HepG2 (cell line): ENCODE measurements at regions not wholly inside any gene's neighbourhood (a gene's known extent, or its start where the extent isn't known, plus 50 kb on each side); places are given as distances from the start of the nearest gene placed in this dataset.
A peak's percentile ranks its signal among the peaks of the same experiment; 100 is the strongest.

Experiments used
- ATAC-seq: fragments of 200-7000 bp; cut with Tn5 transposase; 3 replicates; pipeline ENCODE4 v1.9.1; 2020; ENCODE audit warnings: mild to moderate bottlenecking, moderate library complexity
- BruUV-seq: library from RNA; stranded (reverse); fragments of 400-500 nt; replicated peaks from 2 replicates; lab custom pipeline; 2021; lab: Mats Ljungman, UMichigan
- CTCF ChIA-PET: fragments of 300-600 bp; formaldehyde crosslinking; extraction: SDS; loops from one replicate; lab custom pipeline; 2021; ENCODE audit warnings: low total read pairs, inconsistent platforms, low intra/inter-chr PET ratio; lab: Yijun Ruan, JAX
- POLR2A ChIA-PET: fragments of 350-600 bp; sonication (Branson Sonifier 250); formaldehyde crosslinking; loops from one replicate; lab custom pipeline; 2020; ENCODE audit warnings: antibody characterized with exemption, inconsistent platforms; lab: Yijun Ruan, JAX
- DNase-seq: peaks from one replicate; pipeline ENCODE4 v3.0.0-alpha.2; 2015; ENCODE audit warnings: low spot score
- FAIRE-seq: peaks from 3 replicates; lab custom pipeline; 2011; peaks lifted over from hg19 to GRCh38; lab: Jason Lieb, UNC
- H2AFZ ChIP-seq: one replicate; pipeline ENCODE4 v1.6.1; 2011; ENCODE audit warnings: low read length, inconsistent platforms
- H3K27ac ChIP-seq: fragments of 300-600 bp; 3 replicates; pipeline ENCODE4 v1.8.0; 2011; ENCODE audit warnings: mixed run types, mild to moderate bottlenecking, mixed read lengths, low read length, inconsistent platforms; ENCODE audit not compliant: insufficient read depth; ENCODE audit errors: extremely low read length
- H3K27me3 ChIP-seq, 2 experiments: fragments of 200-600 bp in 1 of 2; 2 replicates in 1 of 2; 3 replicates in 1 of 2; pipeline versions ENCODE4 v1.6.0 to v1.8.0; 2011; ENCODE audit warnings: low read length in 2 of 2, mild to moderate bottlenecking in 2 of 2, moderate library complexity in 2 of 2, inconsistent platforms in 1 of 2; ENCODE audit not compliant: insufficient read depth in 2 of 2, control insufficient read depth in 1 of 2
- H3K36me3 ChIP-seq, 2 experiments: fragments of 200-600 bp in 1 of 2; replicated peaks in 1 of 2; 2 replicates in 1 of 2; 3 replicates in 1 of 2; pipeline versions ENCODE4 v1.5.1 to v1.8.0; 2011; ENCODE audit warnings: low read length in 2 of 2, inconsistent platforms in 1 of 2; ENCODE audit not compliant: insufficient read depth in 2 of 2, control insufficient read depth in 1 of 2
- H3K4me1 ChIP-seq: 2 replicates; pipeline ENCODE4 v1.5.1; 2012; ENCODE audit warnings: low read length, inconsistent platforms; ENCODE audit not compliant: insufficient read depth
- H3K4me2 ChIP-seq: 2 replicates; pipeline ENCODE4 v1.6.0; 2011; ENCODE audit warnings: low read depth, low read length, inconsistent platforms
- H3K4me3 ChIP-seq, 3 experiments: fragments of 200-600 bp in 1 of 3; sonication (generic), shearing (Covaris generic) in 1 of 3; replicated peaks in 1 of 3; 2 replicates each; pipeline ENCODE4 v1.5.1; 2011 to 2016; ENCODE audit warnings: low read length in 3 of 3, inconsistent platforms in 2 of 3, low read depth in 2 of 3, mild to moderate bottlenecking in 2 of 3, control low read depth in 1 of 3, mixed read lengths in 1 of 3; ENCODE audit not compliant: insufficient read depth in 1 of 3
- H3K79me2 ChIP-seq: one replicate; pipeline ENCODE4 v1.6.1; 2011; ENCODE audit warnings: low read length, inconsistent platforms; ENCODE audit not compliant: insufficient read depth
- H3K9ac ChIP-seq: 2 replicates; pipeline ENCODE4 v1.6.0; 2011; ENCODE audit warnings: mild to moderate bottlenecking, low read depth, low read length, inconsistent platforms; ENCODE audit not compliant: insufficient read depth
- H3K9me3 ChIP-seq: 2 replicates; pipeline ENCODE4 v1.5.1; 2012; ENCODE audit warnings: mild to moderate bottlenecking, low read length
- H4K20me1 ChIP-seq: 2 replicates; pipeline ENCODE4 v1.6.0; 2011; ENCODE audit warnings: inconsistent platforms, mild to moderate bottlenecking, low read length, moderate library complexity; ENCODE audit not compliant: insufficient read depth
- ATF1 ChIP-seq: IDR thresholded peaks from 2 replicates; pipeline ENCODE4 v1.6.1; 2016; ENCODE audit warnings: mild to moderate bottlenecking, control low read depth
- CENPT ChIP-seq: sonication (generic); formaldehyde crosslinking; IDR thresholded peaks from 2 replicates; pipeline ENCODE4 v1.8.0; 2022; ENCODE audit warnings: low read depth, mild to moderate bottlenecking, moderate library complexity, missing genetic modification reagents
- CHCHD3 ChIP-seq: sonication (generic); formaldehyde crosslinking; IDR thresholded peaks from 2 replicates; pipeline ENCODE4 v1.8.0; 2022; ENCODE audit warnings: mild to moderate bottlenecking, missing genetic modification reagents, moderate library complexity
- ERF ChIP-seq: IDR thresholded peaks from 2 replicates; pipeline ENCODE4 v1.6.1; 2018; ENCODE audit warnings: missing biosample characterization, missing genetic modification reagents
- MED1 ChIP-seq: sonication (generic); formaldehyde crosslinking; IDR thresholded peaks from 2 replicates; pipeline ENCODE4 v1.4.0; 2020; ENCODE audit warnings: missing genetic modification reagents
- MYNN ChIP-seq: sonication (generic); formaldehyde crosslinking; IDR thresholded peaks from 2 replicates; pipeline ENCODE4 v1.4.0; 2020; ENCODE audit warnings: mild to moderate bottlenecking, low read depth, missing genetic modification reagents
- NCOA2 ChIP-seq: sonication (generic); formaldehyde crosslinking; IDR thresholded peaks from 2 replicates; pipeline ENCODE4 v1.8.0; 2022; ENCODE audit warnings: inconsistent platforms
- PCBP2 ChIP-seq: fragments of 200-400 bp; formaldehyde crosslinking; optimal IDR thresholded peaks from 2 replicates; pipeline ENCODE3; 2018; ENCODE audit warnings: low read length, low read depth; ENCODE audit not compliant: poor library complexity, severe bottlenecking
- PRMT3 ChIP-seq: sonication (generic); formaldehyde crosslinking; IDR thresholded peaks from 2 replicates; pipeline ENCODE4 v1.8.1; 2022; ENCODE audit warnings: low read depth, mild to moderate bottlenecking, moderate library complexity, missing genetic modification reagents, borderline replicate concordance
- RARA ChIP-seq: IDR thresholded peaks from 2 replicates; pipeline ENCODE4 v1.6.1; 2016; ENCODE audit warnings: missing genetic modification reagents, missing compliant biosample characterization
- RFX5 ChIP-seq: IDR thresholded peaks from 2 replicates; pipeline ENCODE4 v1.6.1; 2011; ENCODE audit warnings: low read depth, low read length, improper control_type of control experiment
- WIZ ChIP-seq: sonication (generic); formaldehyde crosslinking; IDR thresholded peaks from 2 replicates; pipeline ENCODE4 v1.5.1; 2020; ENCODE audit warnings: mild to moderate bottlenecking, missing genetic modification reagents
- ZBTB10 ChIP-seq: sonication (generic); formaldehyde crosslinking; IDR thresholded peaks from 2 replicates; pipeline ENCODE4 v1.4.0; 2020; ENCODE audit warnings: missing genetic modification reagents, borderline replicate concordance
- ZNF207 ChIP-seq: fragments of 450-650 bp; IDR thresholded peaks from 2 replicates; pipeline ENCODE4 v1.6.1; 2016; ENCODE audit warnings: antibody characterized with exemption, borderline replicate concordance
- ZNF232 ChIP-seq: sonication (generic); formaldehyde crosslinking; IDR thresholded peaks from 2 replicates; pipeline ENCODE4 v1.4.0; 2020; ENCODE audit warnings: missing genetic modification reagents, borderline replicate concordance
- ZNF24 ChIP-seq: fragments of 450-650 bp; IDR thresholded peaks from 2 replicates; pipeline ENCODE4 v1.6.1; 2017; ENCODE audit warnings: antibody characterized with exemption, mild to moderate bottlenecking
- ZNF274 ChIP-seq: sonication (generic); formaldehyde crosslinking; IDR thresholded peaks from 2 replicates; pipeline ENCODE4 v1.5.1; 2020; ENCODE audit warnings: mild to moderate bottlenecking, missing genetic modification reagents
- ZNF331 ChIP-seq: sonication (generic); formaldehyde crosslinking; IDR thresholded peaks from 2 replicates; pipeline ENCODE4 v1.4.0; 2020; ENCODE audit warnings: missing genetic modification reagents
- ZNF343 ChIP-seq: sonication (generic); formaldehyde crosslinking; IDR thresholded peaks from 2 replicates; pipeline ENCODE4 v1.4.0; 2020; ENCODE audit warnings: mild to moderate bottlenecking, missing genetic modification reagents
- ZNF431 ChIP-seq: sonication (generic); formaldehyde crosslinking; IDR thresholded peaks from 2 replicates; pipeline ENCODE4 v1.9.0; 2022; ENCODE audit warnings: missing genetic modification reagents, low read depth, mild to moderate bottlenecking, borderline replicate concordance
- ZNF597 ChIP-seq: sonication (generic); formaldehyde crosslinking; IDR thresholded peaks from 2 replicates; pipeline ENCODE4 v1.5.0; 2020; ENCODE audit warnings: missing genetic modification reagents
- ZNF777 ChIP-seq: sonication (generic); formaldehyde crosslinking; IDR thresholded peaks from 2 replicates; pipeline ENCODE4 v1.4.0; 2020; ENCODE audit warnings: missing genetic modification reagents
- ZNF891 ChIP-seq: sonication (generic); formaldehyde crosslinking; IDR thresholded peaks from 2 replicates; pipeline ENCODE4 v1.5.0; 2020; ENCODE audit warnings: mild to moderate bottlenecking, missing genetic modification reagents
- ZSCAN29 ChIP-seq: sonication (generic); formaldehyde crosslinking; conservative IDR thresholded peaks from 2 replicates; pipeline ENCODE4 v1.4.0; 2020; ENCODE audit warnings: mild to moderate bottlenecking, missing genetic modification reagents
- WGBS: methylation state at CpG from one replicate; pipeline ENCODE4 v1.1.6; 2017; ENCODE audit warnings: low lambda C conversion rate; 5-methylcytosine and 5-hydroxymethylcytosine counted together
- in situ Hi-C: cut with HindIII; loops from 2 replicates; pipeline ENCODE4 v1.10.0; 2017; ENCODE audit warnings: low pct_unique_long_range_greater_than_20kb; ENCODE audit not compliant: extremely low pct_ligation_motif_present
- intact Hi-C: fragments of 100-400 bp; cut with micrococcal nuclease; formaldehyde crosslinking; loops from one replicate; pipeline ENCODE4 v1.10.0; 2022; ENCODE audit not compliant: unreplicated experiment

- TF ChIP-seq ATF1 (CRISPR knock-in tag) (no peak), ZNF431 (CRISPR knock-in tag) (no peak), ZNF207 (no peak), NCOA2 (no peak), ZBTB10 (no peak), RFX5 (no peak)
These were observed 89.2 kb downstream of the LIPG start (continued) for GRCh38 chr18:49651033-49651432.

GRCh38 chr18:49650426-49650891 lies 88.6 kb downstream of the LIPG start:
- WGBS, result no CpG with 5 or more reads among the region's 7 CpGs
- Histone ChIP-seq H4K20me1 (no peaks in the 10 kb centered on the region), H3K4me2 (no peak overlapping the region), H3K9me3 (no peaks in the 10 kb centered on the region), H2AFZ (no peak overlapping the region), H3K27me3 (peaks cover 1 to 10% of the 10 kb centered on the region in 2 experiments; a peak in 3 of 5 replicates)
- no peak for FAIRE-seq
- peak; percentile 23; the same call in 2 of the 3 replicates for ATAC-seq
- BruUV-seq, result no TSS peak
- TF ChIP-seq PRMT3 (CRISPR knock-in tag) (no peak), MYNN (CRISPR knock-in tag) (no peak), ZNF24 (no peak), ZNF331 (no peak), ERF (CRISPR knock-in tag) (no peak), CENPT (CRISPR knock-in tag) (no peak), PCBP2 (no peak), WIZ (CRISPR knock-in tag) (no peak), ZNF777 (CRISPR knock-in tag) (no peak), ZSCAN29 (CRISPR knock-in tag) (no peak), CHCHD3 (CRISPR knock-in tag) (no peak), MED1 (CRISPR knock-in tag) (no peak), ZNF597 (no peak), ZNF232 (CRISPR knock-in tag) (no peak), ZNF891 (CRISPR knock-in tag) (no peak), RARA (CRISPR knock-in tag) (no peak), ZNF274 (CRISPR knock-in tag) (no peak), ZNF343 (CRISPR knock-in tag) (no peak)
- TF ChIP-seq, all 625 proteins: peak for 0
- in situ Hi-C loops, result no loop called here
- Histone ChIP-seq H3K27ac (no peak overlapping the region), H3K79me2 (no peaks in the 10 kb centered on the region), H3K36me3 (no peaks in the 10 kb centered on the region), H3K9ac (no peak overlapping the region), H3K4me1 (peaks cover 36% of the 10 kb centered on the region), H3K4me3 (no peak overlapping the region)
- no peak for DNase-seq
- ChIA-PET POLR2A (interaction anchor here (0.8 kb wide), 1 partner anchor 10 kb away, joined by 3 read pairs; no protein-coding TSS in a partner anchor), CTCF (no interaction called here)
- intact Hi-C loops, result no loop called here
